ENCODE measurements at regions not wholly inside any gene's neighbourhood (a gene's known extent, or its start where the extent isn't known, plus 50 kb on each side); places are given as distances from the start of the nearest gene placed in this dataset.
"Not testable (repeated sequence)": the region's sequence is repeated elsewhere in the genome, so short reads cannot be mapped to it uniquely, and the experiment has no call there.

DNA sequence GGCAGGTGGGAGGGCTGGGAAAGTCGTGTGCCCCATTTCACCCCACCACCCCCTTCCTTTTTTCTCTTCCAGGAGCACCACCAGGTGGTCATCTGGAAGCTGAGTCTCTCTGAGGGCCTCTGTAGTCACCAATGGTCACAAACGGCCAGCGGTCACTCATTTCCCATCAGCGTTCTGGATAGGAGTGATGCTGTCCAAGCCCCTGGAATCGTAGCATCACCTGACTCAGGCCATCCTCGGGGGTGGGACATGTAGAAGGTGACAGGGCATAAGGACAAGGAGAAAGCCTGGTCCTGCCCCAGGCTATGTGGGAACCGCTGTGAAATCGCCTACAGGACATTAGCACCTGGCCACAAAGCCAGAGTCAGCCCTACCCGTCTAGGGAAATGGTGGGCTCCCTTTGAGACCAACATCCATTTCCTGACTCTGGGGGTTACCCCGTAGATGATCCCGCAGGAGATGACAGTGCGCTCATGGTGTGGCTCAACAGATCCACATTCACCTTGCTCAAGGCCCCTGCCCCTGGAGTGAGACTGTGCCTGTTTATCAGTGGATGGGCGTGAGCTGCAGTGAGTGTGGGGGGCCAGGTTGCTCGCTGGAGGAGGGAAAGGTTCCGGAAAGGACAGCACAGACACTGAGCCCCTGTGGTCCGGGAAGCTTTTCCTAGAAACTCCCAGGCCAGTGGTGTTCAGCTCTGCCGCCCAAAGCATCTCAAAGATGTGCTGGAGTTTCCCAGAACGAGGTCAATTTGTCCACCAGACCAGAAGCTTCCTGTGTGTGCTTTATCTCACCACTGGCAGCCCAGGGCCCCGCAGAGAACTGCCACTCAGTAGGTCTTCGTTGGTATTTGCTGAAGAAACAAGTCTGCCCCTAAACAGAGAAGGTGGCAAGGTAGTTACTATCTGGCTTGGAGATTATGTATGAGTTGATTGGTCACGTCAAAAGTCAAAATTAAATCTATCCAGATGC lies 61.1 kb upstream of the UNC5A start:
- no peak for DNase-seq

DNA sequence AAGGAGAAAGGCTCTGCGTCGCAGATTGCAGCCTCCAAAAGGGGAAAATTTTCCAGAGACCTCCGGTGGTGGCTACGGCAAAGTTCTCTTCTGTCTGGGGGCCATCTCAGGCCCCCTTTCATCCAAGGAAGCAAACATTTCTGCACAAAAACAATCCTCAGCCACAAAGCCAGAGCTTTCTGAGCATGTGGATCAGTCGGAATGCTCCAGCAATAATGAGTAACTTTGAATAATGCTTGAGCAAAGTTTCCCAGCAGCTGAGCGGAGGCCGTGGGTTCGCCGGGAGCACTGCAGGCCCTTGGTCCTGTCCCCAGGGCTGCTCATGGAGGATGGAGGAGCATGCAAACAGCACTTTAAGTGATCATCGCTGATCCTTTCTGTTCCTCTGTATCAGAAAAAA lies 60.2 kb upstream of the UNC5A start:
- no peak for DNase-seq

DNA sequence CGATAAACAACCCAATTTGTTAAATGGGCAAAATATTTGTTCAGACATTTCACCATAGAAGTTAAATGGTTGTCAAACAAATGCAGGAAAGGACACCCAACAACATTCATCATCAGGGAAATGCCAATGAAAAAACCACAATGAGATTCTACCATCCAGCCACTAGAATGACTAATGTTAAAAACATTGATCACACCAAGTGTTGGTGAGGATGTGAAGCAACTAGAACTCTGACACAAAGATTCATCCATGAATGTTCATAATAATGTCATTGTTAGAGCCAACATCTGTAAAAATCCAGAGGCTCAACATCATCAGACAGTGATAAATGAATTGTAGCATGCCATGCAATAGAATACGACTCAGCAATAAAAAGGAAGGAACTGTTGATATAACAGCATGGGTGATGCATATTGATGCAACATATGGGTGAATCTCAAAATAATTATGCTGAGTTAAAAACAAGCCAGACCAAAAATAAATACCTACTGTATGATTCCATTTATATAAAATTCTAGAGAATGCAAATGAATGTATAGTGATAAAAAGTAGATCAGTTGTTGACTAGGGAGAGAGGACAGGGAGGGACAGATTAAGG lies 55.9 kb upstream of the UNC5A start:
- no peak for DNase-seq

DNA sequence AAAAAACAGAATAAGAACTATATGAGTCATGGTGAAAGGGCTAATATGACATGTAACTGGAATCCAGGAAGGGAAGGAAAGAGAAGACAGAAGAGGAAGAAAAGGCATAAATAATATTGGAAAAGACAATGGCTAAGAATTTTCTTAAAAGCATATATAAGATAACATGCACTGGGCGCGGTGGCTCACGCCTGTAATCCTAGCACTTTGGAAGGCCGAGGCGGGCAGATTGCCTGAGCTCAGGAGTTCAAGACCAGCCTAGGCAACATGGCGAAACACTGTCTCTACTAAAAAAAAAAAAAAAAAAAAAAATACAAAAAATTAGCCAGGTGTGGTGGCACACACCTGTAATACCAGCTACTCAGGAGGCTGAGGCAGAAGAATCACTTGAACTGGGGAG lies 54.8 kb upstream of the UNC5A start:
- not testable (repeated sequence) for DNase-seq

DNA sequence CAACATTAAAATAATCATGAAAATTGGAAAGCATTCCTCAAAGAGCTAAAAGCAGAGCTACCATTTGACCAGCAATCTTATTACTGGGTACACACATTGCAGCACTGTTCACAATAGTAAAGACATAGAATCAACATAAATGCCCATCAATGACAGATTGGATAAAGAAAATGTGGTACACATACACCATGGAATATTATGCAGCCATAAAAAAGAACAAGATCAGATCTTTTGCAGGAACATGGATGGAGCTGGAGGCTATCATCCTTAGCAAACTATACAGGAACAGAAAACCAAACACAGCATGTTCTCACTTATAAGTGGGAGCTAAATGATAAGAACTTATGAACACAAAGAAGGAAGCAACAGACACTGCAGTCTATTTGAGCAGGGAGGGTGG lies 52.8 kb upstream of the UNC5A start:
- DNase-seq: not testable (repeated sequence)
